HG02938 (cell line): ENCODE measurements at regions not wholly inside any gene's neighbourhood (a gene's known extent, or its start where the extent isn't known, plus 50 kb on each side); places are given as distances from the start of the nearest gene placed in this dataset.
"Not testable (repeated sequence)": the region's sequence is repeated elsewhere in the genome, so short reads cannot be mapped to it uniquely, and the experiment has no call there.

Experiments used
- ATAC-seq: cut with Tn5 transposase; IDR thresholded peaks from one replicate; pipeline ENCODE4 v1.9.1; 2021; ENCODE audit warnings: mild to moderate bottlenecking, moderate library complexity; ENCODE audit not compliant: unreplicated experiment

- no peak for ATAC-seq
These were observed 108.4 kb upstream of the ATXN3L start for GRCh38 chrX:13428053-13428786.

GRCh38 chrX:13427441-13428052 is 107.7 kb upstream of the ATXN3L start:
- ATAC-seq = no peak

- ATAC-seq = no peak
These were observed 100.8 kb upstream of the ATXN3L start for GRCh38 chrX:13420545-13421183.

- ATAC-seq = no peak
These were observed 100.1 kb upstream of the ATXN3L start for GRCh38 chrX:13419918-13420317.

GRCh38 chrX:13419276-13419675 is 99.4 kb upstream of the ATXN3L start:
- no peak for ATAC-seq

- no peak for ATAC-seq
These were observed 98.6 kb upstream of the ATXN3L start for GRCh38 chrX:13418126-13419097.

- no peak for ATAC-seq
These were observed 95.7 kb upstream of the ATXN3L start for GRCh38 chrX:13415509-13415908.

GRCh38 chrX:13414006-13414647 is 94.3 kb upstream of the ATXN3L start:
- ATAC-seq = no peak

- ATAC-seq = no peak
These were observed 92.4 kb upstream of the ATXN3L start for GRCh38 chrX:13412208-13412600.

GRCh38 chrX:13411496-13412207 is 91.8 kb upstream of the ATXN3L start:
- ATAC-seq = no peak

- ATAC-seq = not testable (repeated sequence)
These were observed 88.7 kb upstream of the ATXN3L start for GRCh38 chrX:13408599-13408998.

- not testable (repeated sequence) for ATAC-seq
These were observed 84.9 kb upstream of the ATXN3L start for GRCh38 chrX:13404777-13405176.

- ATAC-seq = no peak
These were observed 84.5 kb upstream of the ATXN3L start for GRCh38 chrX:13404364-13404763.

GRCh38 chrX:13401724-13402123 is 81.9 kb upstream of the ATXN3L start:
- ATAC-seq = no peak

- ATAC-seq = no peak
These were observed 79.0 kb upstream of the ATXN3L start for GRCh38 chrX:13398839-13399238.

GRCh38 chrX:13397878-13398818 is 78.3 kb upstream of the ATXN3L start:
- ATAC-seq = no peak

GRCh38 chrX:13396924-13397323 is 77.1 kb upstream of the ATXN3L start:
- no peak for ATAC-seq

GRCh38 chrX:13389501-13389900 is 69.6 kb upstream of the ATXN3L start:
- ATAC-seq = no peak
